Mammary epithelial cell (primary cell): ENCODE measurements at regions not wholly inside any gene's neighbourhood (a gene's known extent, or its start where the extent isn't known, plus 50 kb on each side); places are given as distances from the start of the nearest gene placed in this dataset.

Experiments used
- CTCF ChIP-seq, 2 donors: IDR thresholded peaks in 1 of 2; conservative IDR thresholded peaks in 1 of 2; 2 replicates each; pipeline ENCODE4 v1.5.1; 2011 to 2012; ENCODE audit warnings: inconsistent platforms in 2 of 2, low read length in 2 of 2, mild to moderate bottlenecking in 2 of 2, control low read depth in 1 of 2, low read depth in 1 of 2; ENCODE audit not compliant: insufficient read depth in 1 of 2; ENCODE audit errors: extremely low read depth in 1 of 2
- EZH2 ChIP-seq: IDR thresholded peaks from 2 replicates; pipeline ENCODE4 v1.6.1; 2012; ENCODE audit warnings: low read length, inconsistent platforms, borderline replicate concordance

- TF ChIP-seq EZH2: no peak
- no peak for TF ChIP-seq CTCF (conservative IDR thresholded peaks at IDR 0.05 in 1 of 2, IDR thresholded peaks at IDR 0.05 in 1 of 2; ENCODE audit: extremely low read depth in 1 of 2, insufficient read depth in 1 of 2, low read depth in 1 of 2, low read length in 2 of 2)
Measured at GRCh38 chr7:35889870-35890269, 89.0 kb downstream of the SEPTIN7 start.
